Embryonic facial prominence (tissue), 1 donor: ENCODE measurements at regions not wholly inside any gene's neighbourhood (a gene's known extent, or its start where the extent isn't known, plus 50 kb on each side); places are given as distances from the start of the nearest gene placed in this dataset.
A peak's percentile ranks its signal among the peaks of the same experiment; 100 is the strongest.
"Not testable (repeated sequence)": the region's sequence is repeated elsewhere in the genome, so short reads cannot be mapped to it uniquely, and the experiment has no call there.

ENCODE experiments used
- DNase-seq: peaks from one replicate; pipeline ENCODE4 v3.0.0-alpha.2; 2016; ENCODE audit errors: extremely low spot score

- peak; percentile 92 for DNase-seq
Observed at GRCh38 chr4:3955321-3956164, 189.4 kb downstream of the ADRA2C start.

- not testable (repeated sequence) for DNase-seq
Observed at GRCh38 chr4:3956165-3956867, 190.1 kb downstream of the ADRA2C start.

GRCh38 chr4:3961091-3961672 lies 195.0 kb downstream of the ADRA2C start:
- DNase-seq, result not testable (repeated sequence)

- DNase-seq, result not testable (repeated sequence)
Observed at GRCh38 chr4:3964572-3965278, 198.5 kb downstream of the ADRA2C start.

GRCh38 chr4:3967204-3967603 lies 201.0 kb downstream of the ADRA2C start:
- DNase-seq, result not testable (repeated sequence)

GRCh38 chr4:3972626-3973025 lies 206.4 kb downstream of the ADRA2C start:
- not testable (repeated sequence) for DNase-seq

- DNase-seq, result not testable (repeated sequence)
Observed at GRCh38 chr4:3973581-3974200, 207.5 kb downstream of the ADRA2C start.

- DNase-seq, result not testable (repeated sequence)
Observed at GRCh38 chr4:3983518-3984125, 217.4 kb downstream of the ADRA2C start.

GRCh38 chr4:3984796-3985195 lies 218.6 kb downstream of the ADRA2C start:
- DNase-seq, result not testable (repeated sequence)

GRCh38 chr4:3986412-3986811 lies 220.2 kb downstream of the ADRA2C start:
- DNase-seq, result not testable (repeated sequence)

GRCh38 chr4:3997386-3997785 lies 229.3 kb downstream of the OTOP1 start:
- DNase-seq, result not testable (repeated sequence)

GRCh38 chr4:4004036-4004435 lies 222.7 kb downstream of the OTOP1 start:
- not testable (repeated sequence) for DNase-seq

GRCh38 chr4:4004702-4005101 lies 222.0 kb downstream of the OTOP1 start:
- DNase-seq, result not testable (repeated sequence)

GRCh38 chr4:4006356-4006755 lies 220.4 kb downstream of the OTOP1 start:
- DNase-seq, result not testable (repeated sequence)

- not testable (repeated sequence) for DNase-seq
Observed at GRCh38 chr4:4019071-4019470, 207.7 kb downstream of the OTOP1 start.

- not testable (repeated sequence) for DNase-seq
Observed at GRCh38 chr4:4021161-4021560, 205.6 kb downstream of the OTOP1 start.

GRCh38 chr4:4026708-4027107 lies 200.0 kb downstream of the OTOP1 start:
- not testable (repeated sequence) for DNase-seq

GRCh38 chr4:4028752-4029151 lies 198.0 kb downstream of the OTOP1 start:
- not testable (repeated sequence) for DNase-seq

- not testable (repeated sequence) for DNase-seq
Observed at GRCh38 chr4:4030509-4030908, 196.2 kb downstream of the OTOP1 start.

GRCh38 chr4:4031446-4032135 lies 195.1 kb downstream of the OTOP1 start:
- not testable (repeated sequence) for DNase-seq
